ENCODE measurements at regions not wholly inside any gene's neighbourhood (a gene's known extent, or its start where the extent isn't known, plus 50 kb on each side); places are given as distances from the start of the nearest gene placed in this dataset.

GRCh38 chr1:238006779-238007178 is 116.1 kb upstream of the ZP4 start:
- no peak for DNase-seq (ENCODE audit: low read depth in 2 of 2)

- DNase-seq (ENCODE audit: low read depth in 2 of 2), result no peak
Measured at GRCh38 chr1:238005116-238005515, 114.4 kb upstream of the ZP4 start.

- DNase-seq (ENCODE audit: low read depth in 2 of 2), result no peak
Measured at GRCh38 chr1:238001818-238002217, 111.1 kb upstream of the ZP4 start.

GRCh38 chr1:237999426-238000052 is 108.8 kb upstream of the ZP4 start:
- no peak for DNase-seq (ENCODE audit: low read depth in 2 of 2)

GRCh38 chr1:237998581-237998980 is 107.9 kb upstream of the ZP4 start:
- DNase-seq (ENCODE audit: low read depth in 2 of 2), result no peak

GRCh38 chr1:237983496-237983895 is 92.8 kb upstream of the ZP4 start:
- no peak for DNase-seq (ENCODE audit: low read depth in 2 of 2)

GRCh38 chr1:237981223-237981622 is 90.5 kb upstream of the ZP4 start:
- DNase-seq (ENCODE audit: low read depth in 2 of 2), result no peak

GRCh38 chr1:237976331-237976730 is 85.6 kb upstream of the ZP4 start:
- DNase-seq (ENCODE audit: low read depth in 2 of 2), result no peak

GRCh38 chr1:237975903-237976302 is 85.2 kb upstream of the ZP4 start:
- DNase-seq (ENCODE audit: low read depth in 2 of 2), result no peak

GRCh38 chr1:237975376-237975775 is 84.7 kb upstream of the ZP4 start:
- no peak for DNase-seq (ENCODE audit: low read depth in 2 of 2)

GRCh38 chr1:237972186-237972585 is 81.5 kb upstream of the ZP4 start:
- DNase-seq (ENCODE audit: low read depth in 2 of 2), result no peak

GRCh38 chr1:237962985-237963384 is 72.3 kb upstream of the ZP4 start:
- DNase-seq (ENCODE audit: low read depth in 2 of 2), result no peak

- no peak for DNase-seq (ENCODE audit: low read depth in 2 of 2)
Measured at GRCh38 chr1:237961754-237962153, 71.0 kb upstream of the ZP4 start.

- no peak for DNase-seq (ENCODE audit: low read depth in 2 of 2)
Measured at GRCh38 chr1:237959838-237960237, 69.1 kb upstream of the ZP4 start.

- no peak for DNase-seq (ENCODE audit: low read depth in 2 of 2)
Measured at GRCh38 chr1:237953238-237953637, 62.5 kb upstream of the ZP4 start.

Data from activated CD4-positive, alpha-beta T cell treated with anti-CD3 and anti-CD28 coated beads for 24 hours (primary cell).